OCI-LY7 (cell line): ENCODE measurements at regions not wholly inside any gene's neighbourhood (a gene's known extent, or its start where the extent isn't known, plus 50 kb on each side); places are given as distances from the start of the nearest gene placed in this dataset.

Experiments
- CTCF ChIP-seq: fragments of 200-600 bp; sonication (generic); conservative IDR thresholded peaks from 2 replicates; pipeline ENCODE4 v1.5.1; 2014; ENCODE audit warnings: mild to moderate bottlenecking, antibody characterized with exemption, low read length, moderate library complexity, mixed read lengths
- EZH2phosphoT487 ChIP-seq: fragments of 200-600 bp; sonication (generic); IDR thresholded peaks from 2 replicates; pipeline ENCODE4 v1.6.1; 2018; ENCODE audit warnings: low read depth, borderline replicate concordance, mild to moderate bottlenecking, mixed run types, antibody characterized with exemption, low read length, moderate library complexity, mixed read lengths

- TF ChIP-seq CTCF (no peak), EZH2phosphoT487 (no peak)
These were observed 72.2 kb upstream of the SHH start for GRCh38 chr7:155884225-155885166.
